GM12864 (cell line): ENCODE measurements at regions not wholly inside any gene's neighbourhood (a gene's known extent, or its start where the extent isn't known, plus 50 kb on each side); places are given as distances from the start of the nearest gene placed in this dataset.
"Not testable (repeated sequence)": the region's sequence is repeated elsewhere in the genome, so short reads cannot be mapped to it uniquely, and the experiment has no call there.

Experiments used
- DNase-seq: peaks from one replicate; pipeline ENCODE4 v3.0.0-alpha.2; 2011; ENCODE audit warnings: low read depth
- H3K4me3 ChIP-seq: 2 replicates; pipeline ENCODE4 v1.5.1; 2011; ENCODE audit warnings: mild to moderate bottlenecking, low read depth, low read length, control low read depth
- CTCF ChIP-seq: IDR thresholded peaks from 2 replicates; pipeline ENCODE4 v1.5.1; 2011; ENCODE audit warnings: low read depth, mild to moderate bottlenecking, moderate library complexity, low read length, control low read depth, inconsistent platforms; ENCODE audit errors: missing control alignments

GRCh38 chr4:115596265-115597001 is 483.0 kb upstream of the NDST4 start:
- TF ChIP-seq CTCF, result no peak
- no peak for DNase-seq
- no peak overlapping the region for H3K4me3 ChIP-seq

GRCh38 chr4:115580901-115581300 is 467.5 kb upstream of the NDST4 start:
- no peak for TF ChIP-seq CTCF
- no peak for DNase-seq
- no peak overlapping the region for H3K4me3 ChIP-seq

- no peak for TF ChIP-seq CTCF
- DNase-seq, result no peak
- no peak overlapping the region for H3K4me3 ChIP-seq
Observed at GRCh38 chr4:115575851-115576250, 462.4 kb upstream of the NDST4 start.

GRCh38 chr4:115562506-115562905 is 449.1 kb upstream of the NDST4 start:
- DNase-seq, result no peak
- TF ChIP-seq CTCF, result no peak
- H3K4me3 ChIP-seq, result no peak overlapping the region

GRCh38 chr4:115548123-115548522 is 434.7 kb upstream of the NDST4 start:
- no peak for TF ChIP-seq CTCF
- no peak for DNase-seq
- H3K4me3 ChIP-seq, result no peak overlapping the region

DNA sequence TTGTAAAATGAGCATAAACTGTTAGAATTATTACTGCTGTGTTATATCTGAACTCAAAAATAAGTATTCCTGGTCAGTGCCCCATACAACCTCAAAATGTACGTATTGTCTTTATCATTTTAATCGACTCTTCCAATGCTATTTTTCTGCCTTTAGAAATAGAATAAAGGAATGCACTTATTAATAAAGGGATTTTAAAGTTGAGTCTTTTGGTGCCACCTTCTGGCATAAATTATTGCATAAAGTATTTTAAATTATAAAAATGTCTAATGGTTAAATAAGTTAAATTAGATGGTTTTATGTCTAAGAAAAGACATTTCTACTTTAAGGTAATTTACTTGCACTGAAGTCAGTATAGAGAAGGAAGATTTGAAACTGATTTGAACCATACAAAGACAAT is 424.0 kb upstream of the NDST4 start:
- TF ChIP-seq CTCF, result no peak
- H3K4me3 ChIP-seq, result no peak overlapping the region
- no peak for DNase-seq

DNA sequence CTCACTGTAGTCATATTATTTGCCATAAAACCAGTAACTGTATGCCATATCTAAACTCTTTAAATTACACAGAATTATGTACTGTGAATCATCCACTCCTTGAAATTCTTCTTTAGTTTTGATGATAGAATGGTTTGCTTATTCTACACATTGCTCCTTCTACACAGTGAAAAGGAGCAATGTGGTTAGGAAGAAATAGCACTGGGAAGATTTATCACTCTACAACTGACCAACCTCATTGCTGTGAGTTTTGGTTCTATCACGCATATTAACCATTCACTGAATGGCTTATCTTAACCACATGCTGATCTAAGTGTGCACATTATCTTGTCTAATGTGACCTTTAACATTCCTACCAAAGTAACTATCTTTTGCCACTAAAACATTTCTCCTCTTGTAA is 415.7 kb upstream of the NDST4 start:
- no peak overlapping the region for H3K4me3 ChIP-seq
- DNase-seq, result no peak
- no peak for TF ChIP-seq CTCF

GRCh38 chr4:115519476-115519875 is 406.1 kb upstream of the NDST4 start:
- DNase-seq, H3K4me3 ChIP-seq: not testable (repeated sequence)
